ENCODE measurements at regions not wholly inside any gene's neighbourhood (a gene's known extent, or its start where the extent isn't known, plus 50 kb on each side); places are given as distances from the start of the nearest gene placed in this dataset.
"Not testable (repeated sequence)": the region's sequence is repeated elsewhere in the genome, so short reads cannot be mapped to it uniquely, and the experiment has no call there.

DNA sequence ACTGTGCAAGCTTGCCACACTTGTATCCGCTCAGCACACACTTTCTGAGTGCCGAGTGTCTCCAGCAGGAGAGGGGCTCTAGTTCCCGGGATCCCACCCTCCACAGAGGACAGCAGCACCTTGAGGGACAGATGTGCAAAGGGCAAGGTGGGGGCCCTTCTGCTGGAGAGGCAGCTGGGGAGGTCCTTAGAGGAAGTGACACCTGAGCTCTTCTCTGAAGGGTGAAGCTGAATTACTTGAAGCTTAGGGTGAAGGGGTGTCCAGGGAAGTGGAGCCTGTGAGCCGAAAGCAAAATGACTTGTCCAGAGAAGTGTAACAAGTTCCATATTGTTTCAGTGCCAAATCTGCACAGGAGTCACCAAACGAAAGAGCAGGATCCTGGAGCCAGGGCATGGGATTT, 136.3 kb upstream of the DUSP22 start:
- POLR2A ChIA-PET: no interaction called here
- Mint-ChIP-seq H3K27ac (no peak overlapping the region), H3K4me1 (no peaks in the 10 kb centered on the region), H3K9me3 (peaks cover 29% of the 10 kb centered on the region), H3K27me3 (ENCODE audit: low read depth) (peaks cover 10% of the 10 kb centered on the region), H3K36me3 (peaks cover 8% of the 10 kb centered on the region), H3K4me3 (no peak overlapping the region)
- TF ChIP-seq ESRRA (CRISPR knock-in tag; IDR thresholded peaks at IDR 0.05; ENCODE audit: borderline replicate concordance) (no peak), ZNF317 (CRISPR knock-in tag; IDR thresholded peaks at IDR 0.05; ENCODE audit: borderline replicate concordance, low read depth) (no peak), NFE2L1 (CRISPR knock-in tag; IDR thresholded peaks at IDR 0.05) (no peak), ZNF263 (CRISPR knock-in tag; IDR thresholded peaks at IDR 0.05; ENCODE audit: low read depth) (no peak), NR2C2 (CRISPR knock-in tag; IDR thresholded peaks at IDR 0.05) (no peak), GTF2I (CRISPR knock-in tag; conservative IDR thresholded peaks at IDR 0.05) (no peak)
- TF ChIP-seq, protein P1, sequence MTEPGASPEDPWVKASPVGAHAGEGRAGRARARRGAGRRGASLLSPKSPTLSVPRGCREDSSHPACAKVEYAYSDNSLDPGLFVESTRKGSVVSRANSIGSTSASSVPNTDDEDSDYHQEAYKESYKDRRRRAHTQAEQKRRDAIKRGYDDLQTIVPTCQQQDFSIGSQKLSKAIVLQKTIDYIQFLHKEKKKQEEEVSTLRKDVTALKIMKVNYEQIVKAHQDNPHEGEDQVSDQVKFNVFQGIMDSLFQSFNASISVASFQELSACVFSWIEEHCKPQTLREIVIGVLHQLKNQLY (CRISPR knock-in tag; IDR thresholded peaks at IDR 0.05): no peak
- DNase-seq (ENCODE audit: low spot score) (no peak), ATAC-seq (no peak)
- CTCF ChIA-PET: interaction anchor here (0.6 kb wide), 1 partner anchor 858 kb away, joined by 4 read pairs; no protein-coding TSS in a partner anchor

- DNase-seq (ENCODE audit: low spot score); CTCF ChIA-PET; H3K36me3 Mint-ChIP-seq; ATAC-seq; H3K4me3 Mint-ChIP-seq; POLR2A ChIA-PET; H3K4me1 Mint-ChIP-seq; H3K27ac Mint-ChIP-seq: not testable (repeated sequence)
- Mint-ChIP-seq H3K27me3 (ENCODE audit: low read depth) (peaks cover 12% of the 10 kb centered on the region), H3K9me3 (peaks cover 32% of the 10 kb centered on the region)
Observed at GRCh38 chr6:156441-157140, 135.7 kb upstream of the DUSP22 start.

DNA sequence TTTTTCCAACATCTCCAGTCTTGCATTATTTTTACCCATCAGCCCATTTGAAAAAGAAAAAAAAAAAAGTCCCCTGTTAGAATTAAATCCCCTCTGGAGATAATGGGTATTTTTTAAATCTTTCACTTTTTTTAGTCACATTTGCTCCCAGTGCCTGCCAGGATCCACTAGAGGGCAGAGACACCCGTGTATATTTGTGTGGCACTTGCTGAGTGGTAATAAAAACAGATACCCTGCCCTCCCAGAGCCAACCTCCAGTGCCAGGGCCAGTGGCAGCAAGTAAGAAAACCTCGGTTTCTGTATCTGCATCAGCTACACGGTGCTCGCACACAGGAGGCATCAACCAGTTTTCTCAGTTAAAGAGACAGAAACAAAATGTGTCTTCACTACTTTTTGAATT, 135.1 kb upstream of the DUSP22 start:
- H3K27ac Mint-ChIP-seq; ATAC-seq; H3K4me1 Mint-ChIP-seq; H3K4me3 Mint-ChIP-seq; CTCF ChIA-PET; DNase-seq (ENCODE audit: low spot score); H3K36me3 Mint-ChIP-seq; POLR2A ChIA-PET: not testable (repeated sequence)
- Mint-ChIP-seq H3K27me3 (ENCODE audit: low read depth) (peaks cover 10% of the 10 kb centered on the region), H3K9me3 (peaks cover 28% of the 10 kb centered on the region)

DNA sequence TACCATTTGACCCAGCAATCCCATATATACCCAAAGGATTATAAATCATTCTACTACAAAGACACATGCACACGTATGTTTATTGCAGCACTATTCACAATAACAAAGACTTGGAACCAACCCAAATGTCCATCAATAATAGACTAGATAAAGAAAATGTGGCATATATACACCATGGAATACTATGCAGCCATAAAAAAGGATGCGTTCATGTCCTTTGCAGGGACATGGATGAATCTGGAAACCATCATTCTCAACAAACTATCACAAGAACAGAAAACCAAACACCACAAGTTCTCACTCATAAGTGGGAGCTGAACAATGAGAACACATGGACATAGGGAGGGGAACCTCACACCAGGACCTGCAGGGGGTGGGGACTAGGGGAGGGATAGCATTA, 130.6 kb upstream of the DUSP22 start:
- H3K4me1 Mint-ChIP-seq; ATAC-seq; CTCF ChIA-PET; POLR2A ChIA-PET; DNase-seq (ENCODE audit: low spot score); H3K36me3 Mint-ChIP-seq; H3K4me3 Mint-ChIP-seq; H3K27ac Mint-ChIP-seq: not testable (repeated sequence)
- Mint-ChIP-seq H3K9me3 (peaks cover 44% of the 10 kb centered on the region), H3K27me3 (ENCODE audit: low read depth) (peaks cover 10% of the 10 kb centered on the region; the same call in 1 of the 2 replicates)

GRCh38 chr6:164720-165119, 127.6 kb upstream of the DUSP22 start:
- no peak for ATAC-seq
- no peak for TF ChIP-seq ZNF317 (CRISPR knock-in tag; IDR thresholded peaks at IDR 0.05; ENCODE audit: borderline replicate concordance, low read depth)
- TF ChIP-seq ZNF121 (CRISPR knock-in tag; IDR thresholded peaks at IDR 0.05): no peak
- no peak for TF ChIP-seq ZNF263 (CRISPR knock-in tag; IDR thresholded peaks at IDR 0.05; ENCODE audit: low read depth)
- no peak for TF ChIP-seq NR2C2 (CRISPR knock-in tag; IDR thresholded peaks at IDR 0.05)
- TF ChIP-seq ZNF281 (CRISPR knock-in tag; IDR thresholded peaks at IDR 0.05): no peak
- no peak for TF ChIP-seq ZNF671 (CRISPR knock-in tag; IDR thresholded peaks at IDR 0.05)
- TF ChIP-seq GABPB1 (CRISPR knock-in tag; IDR thresholded peaks at IDR 0.05): no peak
- no peak for TF ChIP-seq NFATC4 (CRISPR knock-in tag; IDR thresholded peaks at IDR 0.05)
- TF ChIP-seq ZNF219 (CRISPR knock-in tag; IDR thresholded peaks at IDR 0.05; ENCODE audit: borderline replicate concordance): no peak
- no peak for TF ChIP-seq ELF4 (CRISPR knock-in tag; IDR thresholded peaks at IDR 0.05; ENCODE audit: low read depth)
- TF ChIP-seq, protein P2, sequence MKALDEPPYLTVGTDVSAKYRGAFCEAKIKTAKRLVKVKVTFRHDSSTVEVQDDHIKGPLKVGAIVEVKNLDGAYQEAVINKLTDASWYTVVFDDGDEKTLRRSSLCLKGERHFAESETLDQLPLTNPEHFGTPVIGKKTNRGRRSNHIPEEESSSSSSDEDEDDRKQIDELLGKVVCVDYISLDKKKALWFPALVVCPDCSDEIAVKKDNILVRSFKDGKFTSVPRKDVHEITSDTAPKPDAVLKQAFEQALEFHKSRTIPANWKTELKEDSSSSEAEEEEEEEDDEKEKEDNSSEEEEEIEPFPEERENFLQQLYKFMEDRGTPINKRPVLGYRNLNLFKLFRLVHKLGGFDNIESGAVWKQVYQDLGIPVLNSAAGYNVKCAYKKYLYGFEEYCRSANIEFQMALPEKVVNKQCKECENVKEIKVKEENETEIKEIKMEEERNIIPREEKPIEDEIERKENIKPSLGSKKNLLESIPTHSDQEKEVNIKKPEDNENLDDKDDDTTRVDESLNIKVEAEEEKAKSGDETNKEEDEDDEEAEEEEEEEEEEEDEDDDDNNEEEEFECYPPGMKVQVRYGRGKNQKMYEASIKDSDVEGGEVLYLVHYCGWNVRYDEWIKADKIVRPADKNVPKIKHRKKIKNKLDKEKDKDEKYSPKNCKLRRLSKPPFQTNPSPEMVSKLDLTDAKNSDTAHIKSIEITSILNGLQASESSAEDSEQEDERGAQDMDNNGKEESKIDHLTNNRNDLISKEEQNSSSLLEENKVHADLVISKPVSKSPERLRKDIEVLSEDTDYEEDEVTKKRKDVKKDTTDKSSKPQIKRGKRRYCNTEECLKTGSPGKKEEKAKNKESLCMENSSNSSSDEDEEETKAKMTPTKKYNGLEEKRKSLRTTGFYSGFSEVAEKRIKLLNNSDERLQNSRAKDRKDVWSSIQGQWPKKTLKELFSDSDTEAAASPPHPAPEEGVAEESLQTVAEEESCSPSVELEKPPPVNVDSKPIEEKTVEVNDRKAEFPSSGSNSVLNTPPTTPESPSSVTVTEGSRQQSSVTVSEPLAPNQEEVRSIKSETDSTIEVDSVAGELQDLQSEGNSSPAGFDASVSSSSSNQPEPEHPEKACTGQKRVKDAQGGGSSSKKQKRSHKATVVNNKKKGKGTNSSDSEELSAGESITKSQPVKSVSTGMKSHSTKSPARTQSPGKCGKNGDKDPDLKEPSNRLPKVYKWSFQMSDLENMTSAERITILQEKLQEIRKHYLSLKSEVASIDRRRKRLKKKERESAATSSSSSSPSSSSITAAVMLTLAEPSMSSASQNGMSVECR (CRISPR knock-in tag; IDR thresholded peaks at IDR 0.05; ENCODE audit: borderline replicate concordance): no peak
- TF ChIP-seq TEAD1 (CRISPR knock-in tag; IDR thresholded peaks at IDR 0.05): no peak
- TF ChIP-seq, protein P3, sequence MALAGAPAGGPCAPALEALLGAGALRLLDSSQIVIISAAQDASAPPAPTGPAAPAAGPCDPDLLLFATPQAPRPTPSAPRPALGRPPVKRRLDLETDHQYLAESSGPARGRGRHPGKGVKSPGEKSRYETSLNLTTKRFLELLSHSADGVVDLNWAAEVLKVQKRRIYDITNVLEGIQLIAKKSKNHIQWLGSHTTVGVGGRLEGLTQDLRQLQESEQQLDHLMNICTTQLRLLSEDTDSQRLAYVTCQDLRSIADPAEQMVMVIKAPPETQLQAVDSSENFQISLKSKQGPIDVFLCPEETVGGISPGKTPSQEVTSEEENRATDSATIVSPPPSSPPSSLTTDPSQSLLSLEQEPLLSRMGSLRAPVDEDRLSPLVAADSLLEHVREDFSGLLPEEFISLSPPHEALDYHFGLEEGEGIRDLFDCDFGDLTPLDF (CRISPR knock-in tag; IDR thresholded peaks at IDR 0.05): no peak
- no peak overlapping the region for H3K4me3 Mint-ChIP-seq
- H3K9me3 Mint-ChIP-seq: peaks cover 38% of the 10 kb centered on the region
- no peak overlapping the region for H3K27ac Mint-ChIP-seq
- no peak for DNase-seq (ENCODE audit: low spot score)
- H3K36me3 Mint-ChIP-seq: no peaks in the 10 kb centered on the region
- CTCF ChIA-PET: no interaction called here
- peaks cover 7% of the 10 kb centered on the region; the same call in 1 of the 2 replicates for H3K27me3 Mint-ChIP-seq (ENCODE audit: low read depth)
- POLR2A ChIA-PET: no interaction called here
- no peaks in the 10 kb centered on the region for H3K4me1 Mint-ChIP-seq
